Heart left ventricle (tissue), 16 donors: ENCODE measurements at regions not wholly inside any gene's neighbourhood (a gene's known extent, or its start where the extent isn't known, plus 50 kb on each side); places are given as distances from the start of the nearest gene placed in this dataset.

Experiments
- ATAC-seq, 4 donors: fragments of 200-7000 bp; cut with Tn5 transposase; one replicate each; pipeline ENCODE4 v1.9.1; 2020 to 2022; ENCODE audit warnings: moderate library complexity in 4 of 4, mild to moderate bottlenecking in 3 of 4, moderate number of reproducible peaks in 1 of 4
- DNase-seq, 5 donors: peaks; one replicate each; pipeline ENCODE4 v3.0.0-alpha.2; 2020
- H3K27ac ChIP-seq, 12 donors: fragments of 200-600 bp; sonication (generic) in 4 of 12; one replicate each; pipeline versions ENCODE4 v1.5.0 to v1.8.0; 2016 to 2022; ENCODE audit warnings: mild to moderate bottlenecking in 2 of 12
- H3K27me3 ChIP-seq, 9 donors: fragments of 200-600 bp; sonication (generic) in 2 of 9; one replicate each; pipeline versions ENCODE4 v1.5.1 to v1.8.0; 2016 to 2022; ENCODE audit warnings: mild to moderate bottlenecking in 3 of 9
- H3K36me3 ChIP-seq, 9 donors: fragments of 200-600 bp; sonication (generic) in 2 of 9; one replicate each; pipeline versions ENCODE4 v1.5.0 to v1.8.0; 2018 to 2022; ENCODE audit warnings: mild to moderate bottlenecking in 2 of 9
- H3K4me1 ChIP-seq, 12 donors: fragments of 200-600 bp; sonication (generic) in 4 of 12; one replicate each; pipeline versions ENCODE4 v1.5.0 to v1.8.0; 2016 to 2022; ENCODE audit warnings: mild to moderate bottlenecking in 3 of 12
- H3K4me3 ChIP-seq, 12 donors: fragments of 200-600 bp; sonication (generic) in 4 of 12; one replicate each; pipeline versions ENCODE4 v1.5.0 to v1.8.0; 2017 to 2022; ENCODE audit warnings: mild to moderate bottlenecking in 9 of 12, moderate library complexity in 4 of 12
- H3K9me3 ChIP-seq, 12 donors: fragments of 200-600 bp; sonication (generic) in 4 of 12; one replicate each; pipeline versions ENCODE4 v1.5.0 to v1.8.0; 2016 to 2022; ENCODE audit warnings: mild to moderate bottlenecking in 1 of 12
- POLR2A ChIP-seq, 2 donors: fragments of 450-650 bp; IDR thresholded peaks; one replicate each; pipeline ENCODE4 v1.6.1; 2017; ENCODE audit warnings: antibody characterized with exemption in 2 of 2, mild to moderate bottlenecking in 2 of 2, moderate library complexity in 2 of 2
- WGBS, 4 donors: extraction: QIAGEN DNeasy Blood & Tissue Kit in 2 of 4; methylation state at CpG; one replicate each; pipeline versions ENCODE4 v1.1.5 to v1.1.7; 2013 to 2018; 5-methylcytosine and 5-hydroxymethylcytosine counted together
- intact Hi-C, 10 donors: fragments of 100-400 bp; cut with DNase I; formaldehyde crosslinking; loops; one replicate each; pipeline versions ENCODE4 v1.11.1 to v1.14.2; 2022
- TF ChIP-seq, protein P1 (sequence below), 12 donors: fragments of 200-600 bp; sonication (generic) in 4 of 12; IDR thresholded peaks; one replicate each; pipeline versions ENCODE4 v1.5.0 to v1.8.0; 2018 to 2022; ENCODE audit warnings: antibody characterized with exemption in 12 of 12, mild to moderate bottlenecking in 5 of 12
- donor health status: ischemic (EF 13 %, LVEDD 7.1; RV severe dilation, severe dysfunction).
- donor health status: healthy with polysubstance abuse.
- donor health status: DM: no; HTN: yes; CAD: no.
- donor health status: DM: no; HTN: no; CAD: no.
- donor health status: ischemic (EF 25% LVEDD 6.9; RV normal size, moderate dysfunction).
- donor health status: ischemic (EF 25% LVEDD 5.7; RV mildly dilated, moderate dysfunction).
- donor health status: healthy.
- donor health status: DM: yes; HTN: yes; CAD: no.
- donor health status: ischemic (EF 35%, LVEDD 5.7; RV mildly dilated, moderate dysfunction).
- donor health status: nonischemic (EF 11% LVEDD 7.7; RV severe dilation, severe dysfunction).
- donor health status: DM: yes; HTN: yes; CAD: no.
- donor health status: PGD.
- donor health status: ischemic (EF 29% LVEDD 5.4; RV normal size, mild dysfunction).
- donor health status: nonischemic (EF 23%, LVEDD 6.1; RV moderate dilation, normal function).

DNA sequence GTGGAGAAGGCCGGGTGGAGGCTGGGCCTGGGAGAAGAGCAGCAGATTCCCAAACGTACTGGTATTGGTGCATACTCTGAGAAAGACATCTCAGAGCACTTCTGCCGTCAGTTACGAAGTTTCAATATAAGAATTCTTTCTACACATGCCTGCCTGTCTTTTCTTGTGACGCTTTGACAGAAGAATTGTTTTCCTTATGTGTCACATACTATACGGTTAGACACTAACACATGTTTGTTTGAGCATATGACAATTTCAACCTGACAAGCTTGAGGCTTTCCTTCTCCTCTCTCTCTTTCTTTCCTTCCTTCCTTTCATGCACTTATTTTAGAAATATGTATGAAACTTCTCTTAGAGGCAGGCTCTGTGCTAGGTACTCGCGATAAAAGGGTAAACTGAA is 360.0 kb downstream of the QKI start:
- no peak overlapping the region for H3K27ac ChIP-seq
- DNase-seq = no peak
- H3K36me3 ChIP-seq = no peaks in the 10 kb centered on the region
- intact Hi-C loops = loop anchor here in 1 of 10 donors (10.0 kb wide), 1 partner anchor 350 kb away; no protein-coding TSS in a partner anchor
- H3K4me1 ChIP-seq = peaks cover 0 to 14% (median 0%) of the 10 kb centered on the region in 12 donors
- H3K9me3 ChIP-seq = no peaks in the 10 kb centered on the region
- TF ChIP-seq, protein P1, sequence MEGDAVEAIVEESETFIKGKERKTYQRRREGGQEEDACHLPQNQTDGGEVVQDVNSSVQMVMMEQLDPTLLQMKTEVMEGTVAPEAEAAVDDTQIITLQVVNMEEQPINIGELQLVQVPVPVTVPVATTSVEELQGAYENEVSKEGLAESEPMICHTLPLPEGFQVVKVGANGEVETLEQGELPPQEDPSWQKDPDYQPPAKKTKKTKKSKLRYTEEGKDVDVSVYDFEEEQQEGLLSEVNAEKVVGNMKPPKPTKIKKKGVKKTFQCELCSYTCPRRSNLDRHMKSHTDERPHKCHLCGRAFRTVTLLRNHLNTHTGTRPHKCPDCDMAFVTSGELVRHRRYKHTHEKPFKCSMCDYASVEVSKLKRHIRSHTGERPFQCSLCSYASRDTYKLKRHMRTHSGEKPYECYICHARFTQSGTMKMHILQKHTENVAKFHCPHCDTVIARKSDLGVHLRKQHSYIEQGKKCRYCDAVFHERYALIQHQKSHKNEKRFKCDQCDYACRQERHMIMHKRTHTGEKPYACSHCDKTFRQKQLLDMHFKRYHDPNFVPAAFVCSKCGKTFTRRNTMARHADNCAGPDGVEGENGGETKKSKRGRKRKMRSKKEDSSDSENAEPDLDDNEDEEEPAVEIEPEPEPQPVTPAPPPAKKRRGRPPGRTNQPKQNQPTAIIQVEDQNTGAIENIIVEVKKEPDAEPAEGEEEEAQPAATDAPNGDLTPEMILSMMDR (IDR thresholded peaks at IDR 0.05) = no peak
- no peak for TF ChIP-seq POLR2A (IDR thresholded peaks at IDR 0.05)
- no peak overlapping the region for H3K4me3 ChIP-seq
- 94 to 95% (median 94%) methylated on average over 8 of the region's 8 CpGs for WGBS, 4 donors
- H3K27me3 ChIP-seq = no peaks in the 10 kb centered on the region
- ATAC-seq = no peak

DNA sequence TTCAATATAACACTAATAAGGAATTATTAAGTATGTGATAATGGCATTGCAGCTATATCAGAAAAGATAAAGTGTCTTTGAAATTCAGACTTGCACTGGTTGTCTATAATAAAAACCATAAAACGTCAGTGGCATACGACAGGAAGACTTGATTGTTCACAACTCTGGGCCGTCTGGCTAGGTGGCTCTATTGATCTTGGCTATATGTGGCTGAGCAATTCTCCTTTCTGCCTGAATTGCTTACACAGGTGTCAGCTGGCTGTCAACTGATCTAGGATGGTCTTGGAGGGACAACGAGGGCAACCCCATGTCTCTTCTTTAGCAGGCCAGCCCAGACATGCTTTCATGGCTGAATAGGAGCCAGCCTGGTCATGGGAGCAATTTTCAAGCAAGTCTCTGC is 359.1 kb downstream of the QKI start:
- 83 to 94% (median 92%) methylated on average over 3 to 4 of the region's 4 CpGs for WGBS, 4 donors
- Histone ChIP-seq H3K4me1 (peaks cover 0 to 14% (median 0%) of the 10 kb centered on the region in 12 donors), H3K36me3 (no peaks in the 10 kb centered on the region), H3K9me3 (no peaks in the 10 kb centered on the region), H3K27me3 (no peaks in the 10 kb centered on the region), H3K4me3 (no peak overlapping the region), H3K27ac (no peak overlapping the region)
- intact Hi-C loops = loop anchor here in 1 of 10 donors (10.0 kb wide), 1 partner anchor 349 kb away; no protein-coding TSS in a partner anchor
- DNase-seq (no peak), ATAC-seq (no peak)
- no peak for TF ChIP-seq POLR2A (IDR thresholded peaks at IDR 0.05)
- TF ChIP-seq, protein P1 (IDR thresholded peaks at IDR 0.05) = no peak

DNA sequence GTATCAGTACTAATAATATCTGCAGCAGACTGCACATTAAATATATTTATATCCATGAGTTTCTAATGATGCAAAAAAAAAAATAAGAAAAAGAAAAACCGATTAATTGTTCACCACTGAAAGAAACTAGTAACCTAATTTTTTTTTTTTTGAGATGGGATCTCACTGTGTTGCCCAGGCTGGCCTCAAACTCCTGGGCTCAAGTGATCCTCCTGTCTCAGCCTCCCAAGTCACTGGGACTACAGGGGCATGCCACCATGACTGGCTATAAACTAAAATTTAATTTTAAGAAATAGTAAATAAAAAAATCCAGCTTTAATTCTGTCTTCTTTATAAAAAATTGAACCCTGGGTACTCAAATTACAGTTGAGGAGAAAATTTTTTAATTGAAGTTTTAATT is 358.2 kb downstream of the QKI start:
- Histone ChIP-seq H3K27ac (no peak overlapping the region), H3K9me3 (no peaks in the 10 kb centered on the region), H3K36me3 (no peaks in the 10 kb centered on the region), H3K27me3 (no peaks in the 10 kb centered on the region), H3K4me1 (peaks cover 0 to 11% (median 0%) of the 10 kb centered on the region in 12 donors), H3K4me3 (no peak overlapping the region)
- WGBS, 4 donors = 80 to 94% (median 87%) methylated on average over 1 of the region's 1 CpG
- intact Hi-C loops = loop anchor here in 1 of 10 donors (10.0 kb wide), 1 partner anchor 348 kb away; no protein-coding TSS in a partner anchor
- DNase-seq (no peak), ATAC-seq (no peak)
- TF ChIP-seq, protein P1 (IDR thresholded peaks at IDR 0.05) = no peak
- no peak for TF ChIP-seq POLR2A (IDR thresholded peaks at IDR 0.05)

DNA sequence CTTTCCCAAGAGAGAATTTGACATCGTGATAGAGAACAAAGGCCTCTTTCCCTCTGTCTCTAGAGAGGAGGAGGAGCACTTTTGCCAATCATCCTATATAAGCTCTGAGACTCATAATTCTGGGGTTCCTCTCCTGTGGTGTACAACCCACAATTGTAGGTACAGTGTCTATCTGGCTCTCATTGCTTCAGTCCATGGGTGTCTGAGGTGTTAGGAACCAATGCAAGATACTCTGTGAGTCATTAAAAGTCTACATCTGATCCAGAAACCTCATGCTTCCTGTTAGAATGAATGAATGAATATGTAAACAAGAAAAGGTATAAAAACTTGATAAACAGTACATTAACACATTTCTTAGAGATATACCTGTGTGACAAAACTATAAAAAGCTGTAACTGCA is 356.7 kb downstream of the QKI start:
- Histone ChIP-seq H3K27me3 (no peaks in the 10 kb centered on the region), H3K4me3 (no peak overlapping the region), H3K27ac (no peak overlapping the region), H3K4me1 (peaks cover 0 to 4% (median 0%) of the 10 kb centered on the region in 12 donors), H3K36me3 (no peaks in the 10 kb centered on the region), H3K9me3 (no peaks in the 10 kb centered on the region)
- WGBS, 4 donors = 57 to 70% (median 63%) methylated on average over 1 of the region's 1 CpG
- TF ChIP-seq POLR2A (IDR thresholded peaks at IDR 0.05) = no peak
- TF ChIP-seq, protein P1 (IDR thresholded peaks at IDR 0.05) = no peak
- intact Hi-C loops = loop anchor here in 1 of 10 donors (10.0 kb wide), 1 partner anchor 346 kb away; no protein-coding TSS in a partner anchor
- no peak for ATAC-seq
- no peak for DNase-seq
